HG02759 (cell line): ENCODE measurements at regions not wholly inside any gene's neighbourhood (a gene's known extent, or its start where the extent isn't known, plus 50 kb on each side); places are given as distances from the start of the nearest gene placed in this dataset.
"Not testable (repeated sequence)": the region's sequence is repeated elsewhere in the genome, so short reads cannot be mapped to it uniquely, and the experiment has no call there.

Experiments used
- ATAC-seq: cut with Tn5 transposase; IDR thresholded peaks from one replicate; pipeline ENCODE4 v1.9.1; 2021; ENCODE audit warnings: mild to moderate bottlenecking, moderate library complexity; ENCODE audit not compliant: unreplicated experiment

DNA sequence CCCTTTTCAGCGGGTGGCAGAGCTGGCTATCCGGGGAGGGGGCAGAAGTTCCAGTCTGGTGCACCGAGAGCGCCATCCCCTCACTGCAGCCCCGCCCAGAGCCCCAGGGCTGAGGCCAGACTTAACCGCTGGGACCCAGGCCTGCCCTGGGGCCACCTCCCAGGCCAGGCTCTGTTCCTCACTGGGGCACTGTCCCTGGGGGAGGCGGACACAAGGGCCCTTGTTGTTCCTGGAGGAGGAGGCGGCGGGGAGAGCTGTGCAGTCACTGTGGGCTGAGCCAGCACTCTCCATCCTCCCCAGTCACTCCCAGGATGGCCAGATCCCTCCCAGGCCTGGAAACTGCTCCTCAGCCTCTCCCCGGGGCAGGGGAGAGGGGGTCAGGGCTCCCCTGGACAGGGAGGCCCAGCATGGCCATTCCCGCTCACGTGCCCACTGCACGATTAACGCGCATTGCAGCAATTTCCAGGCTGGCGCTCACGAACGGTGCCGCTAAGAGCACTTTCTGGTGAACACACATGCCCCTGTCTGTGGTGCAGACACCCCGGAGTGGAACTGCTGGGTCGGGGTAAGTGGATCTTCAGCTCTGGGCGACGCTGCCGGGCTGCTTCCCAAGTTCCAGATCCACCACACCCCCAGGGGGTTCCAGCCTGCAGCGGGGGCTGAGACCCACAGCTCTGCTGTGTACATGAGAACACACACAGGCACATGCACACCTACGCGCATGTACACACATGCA lies 89.8 kb upstream of the SFSWAP start:
- ATAC-seq, result no peak

DNA sequence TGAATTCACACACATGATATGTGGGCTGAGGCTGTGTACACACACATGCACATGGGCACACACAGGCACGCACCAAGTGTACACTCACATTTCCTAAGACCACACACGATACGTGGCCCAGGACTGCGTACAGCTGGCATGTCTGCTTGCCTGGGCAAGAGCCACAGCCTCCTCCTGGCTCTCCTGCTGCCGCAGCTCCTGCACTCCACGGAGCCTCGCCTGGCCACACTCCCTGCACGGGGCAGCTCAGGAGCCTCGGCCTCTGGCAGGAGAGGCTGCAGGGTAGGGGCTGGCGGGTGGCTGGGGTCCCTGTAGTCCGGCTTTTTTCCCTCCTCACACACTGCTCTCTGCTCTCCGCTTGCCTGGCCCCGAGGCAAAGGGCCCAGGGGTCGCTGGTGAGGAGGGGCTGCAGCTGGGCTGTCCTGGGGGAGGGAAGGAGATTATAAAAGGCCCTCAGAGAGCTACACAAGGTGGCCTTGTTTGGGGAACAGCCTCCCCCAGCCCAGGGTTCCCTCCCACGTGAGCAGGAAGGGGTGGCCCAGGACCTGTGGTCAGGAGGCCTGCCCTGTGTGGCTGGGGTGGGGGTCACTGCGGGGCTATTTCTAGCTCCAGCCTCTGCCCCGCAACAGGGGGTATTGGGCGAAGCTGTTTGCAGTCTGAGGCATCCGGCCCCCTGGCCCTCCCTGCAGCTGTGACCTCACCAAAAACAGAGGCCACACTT lies 89.0 kb upstream of the SFSWAP start:
- no peak for ATAC-seq

DNA sequence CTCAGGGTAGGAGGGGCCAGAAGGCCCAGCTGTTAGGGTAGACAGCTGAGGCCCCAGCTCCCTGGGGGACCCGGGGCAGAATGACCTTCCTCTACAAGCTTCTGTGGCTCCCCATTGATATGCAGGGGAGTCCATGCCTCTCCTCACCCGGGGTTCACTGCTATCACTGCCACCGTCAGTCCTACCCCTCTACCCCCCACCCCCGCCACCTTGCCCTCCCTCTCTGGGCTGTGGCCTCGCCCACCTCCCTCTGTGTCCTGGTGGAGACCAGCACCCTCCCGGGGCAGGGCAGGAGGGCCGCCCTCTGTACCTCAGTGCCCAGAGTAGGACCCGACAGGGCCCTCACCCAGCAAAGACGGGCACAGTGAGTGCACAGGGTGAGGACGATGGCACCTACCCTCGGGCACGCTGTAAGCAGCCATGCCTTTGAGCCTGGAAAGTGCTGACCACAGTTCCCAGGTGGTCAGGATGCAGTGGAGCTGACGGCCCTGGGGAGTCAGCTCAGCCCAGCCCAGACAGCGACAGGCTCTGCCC lies 88.4 kb upstream of the SFSWAP start:
- no peak for ATAC-seq

DNA sequence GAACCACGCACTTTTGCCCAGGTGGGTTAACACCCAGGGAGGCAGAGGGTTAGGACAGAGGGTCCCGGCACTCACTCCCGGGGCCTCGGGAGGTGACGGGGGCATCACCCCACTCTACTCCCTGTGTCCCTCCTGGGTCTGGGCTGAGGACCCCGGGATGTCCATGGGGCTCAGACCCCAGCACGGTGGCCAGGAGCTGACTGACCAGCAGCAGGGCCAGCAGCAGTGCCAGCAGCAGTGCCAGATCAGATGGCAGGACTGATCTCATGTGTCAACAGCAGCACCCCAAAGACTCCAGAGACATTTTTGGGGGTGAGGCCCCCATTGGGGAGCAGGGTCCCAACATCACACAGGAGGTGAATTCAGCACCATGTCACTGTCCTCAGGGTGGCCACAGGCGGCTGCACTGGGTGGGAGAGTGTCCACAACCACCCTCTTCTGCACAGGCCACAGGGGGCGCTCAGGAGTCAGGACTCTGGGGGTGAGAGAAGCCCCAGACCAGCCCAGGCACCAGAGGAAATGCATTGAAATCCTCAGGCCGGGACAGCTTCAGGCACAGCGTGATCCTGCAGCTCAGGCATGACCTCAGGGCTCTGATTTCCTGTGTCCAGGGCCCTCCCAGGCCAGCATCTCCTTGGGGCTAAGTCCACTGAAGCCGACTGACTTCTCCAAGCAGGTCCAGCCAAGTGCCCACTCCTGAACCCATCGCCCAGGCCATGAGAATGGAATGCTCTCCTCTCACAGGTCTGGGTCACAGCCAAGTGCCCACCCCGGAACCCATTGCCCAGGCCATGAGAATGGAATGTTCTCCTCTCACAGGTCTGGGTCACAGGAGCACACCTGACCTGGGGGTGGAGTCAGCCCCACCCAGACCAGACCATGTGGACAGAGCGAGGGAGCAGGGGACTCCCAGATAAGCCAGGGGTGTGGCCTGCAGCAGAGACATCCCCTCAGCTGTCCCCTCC lies 87.2 kb upstream of the SFSWAP start:
- not testable (repeated sequence) for ATAC-seq

DNA sequence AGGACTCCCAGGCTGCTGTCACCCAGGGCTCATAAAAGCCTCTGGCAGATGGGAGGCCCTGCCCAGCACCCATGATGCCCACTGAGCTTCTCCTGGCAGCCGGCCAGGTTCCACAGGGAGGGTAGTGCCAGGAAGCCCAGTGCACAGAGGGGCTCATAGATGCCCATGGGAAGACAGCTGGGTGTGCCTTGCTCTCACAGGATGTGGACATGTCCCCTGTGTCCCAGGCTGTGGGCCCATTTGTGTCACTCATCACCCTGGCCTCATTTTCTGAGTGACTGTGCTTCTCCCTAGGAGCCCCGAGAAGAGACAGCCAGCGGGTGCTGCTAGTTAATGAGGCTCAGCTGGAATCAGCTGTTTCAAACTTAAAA lies 86.5 kb upstream of the SFSWAP start:
- not testable (repeated sequence) for ATAC-seq

DNA sequence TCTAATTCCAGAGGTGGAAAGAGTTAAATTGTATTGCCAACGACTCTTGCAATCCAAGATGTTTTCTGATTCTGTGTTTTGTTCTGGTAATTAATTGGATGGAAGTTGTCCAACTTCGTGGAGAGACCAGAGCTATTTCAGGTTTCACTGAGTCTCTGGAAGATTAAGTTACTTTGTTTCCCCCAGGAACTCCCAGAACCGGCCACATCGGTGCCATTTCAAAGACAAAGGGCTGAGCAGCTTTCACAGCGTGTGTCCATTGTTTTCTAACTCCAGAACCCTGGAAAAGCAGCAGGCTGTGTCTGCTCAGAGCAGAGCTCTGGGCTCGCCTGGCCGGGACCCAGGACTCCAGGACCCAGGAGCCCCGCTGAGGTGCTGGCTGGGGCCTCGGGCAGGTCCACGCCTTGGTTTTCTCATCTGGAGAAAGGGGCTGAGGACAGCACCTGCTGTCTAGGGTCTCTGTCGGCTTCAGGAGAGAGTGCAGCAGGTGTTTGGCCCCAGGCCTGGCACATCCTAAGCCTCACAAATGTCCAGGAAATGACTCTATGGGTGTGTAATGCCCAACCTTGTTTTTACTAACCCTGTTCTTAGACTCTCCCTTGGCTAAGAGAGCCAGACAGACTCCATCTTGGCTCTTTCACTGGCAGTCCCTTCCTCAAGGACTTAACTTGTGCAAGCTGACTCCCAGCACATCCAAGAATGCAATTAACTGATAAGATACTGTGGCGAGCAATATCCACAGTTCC lies 86.0 kb upstream of the SFSWAP start:
- not testable (repeated sequence) for ATAC-seq

DNA sequence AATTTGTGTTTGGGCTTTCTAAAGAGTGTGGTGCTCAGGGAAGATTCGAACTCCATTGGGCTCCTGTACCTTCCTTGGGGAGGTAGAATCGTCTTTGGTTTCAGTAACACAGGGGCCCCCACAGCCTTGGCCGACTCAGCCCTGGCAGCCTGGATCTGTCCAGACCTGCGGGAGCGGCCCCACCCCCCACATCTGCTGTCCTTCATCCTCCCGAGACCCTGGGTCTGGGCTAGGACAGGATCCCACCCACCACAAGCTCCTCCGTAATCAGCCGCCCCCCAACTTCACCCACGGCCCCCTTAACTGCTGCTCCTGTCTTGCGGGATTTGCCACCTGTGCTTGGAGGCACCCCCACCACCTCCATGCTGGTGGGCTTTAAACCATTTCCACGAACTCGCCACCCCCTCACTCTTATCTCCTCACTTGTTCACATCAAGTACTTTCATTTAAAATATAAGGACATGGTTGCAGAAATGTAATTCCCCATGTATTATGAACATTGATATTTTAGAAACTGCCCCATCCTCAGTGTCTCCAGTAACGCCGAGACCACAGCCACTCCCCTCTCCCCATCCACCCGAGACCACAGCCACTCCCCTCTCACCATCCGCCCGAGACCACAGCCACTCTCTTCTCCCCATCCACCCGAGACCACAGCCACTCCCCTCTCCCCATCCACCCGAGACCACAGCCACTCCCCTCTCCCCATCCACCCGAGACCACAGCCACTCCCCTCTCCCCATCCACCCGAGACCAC lies 84.7 kb upstream of the SFSWAP start:
- ATAC-seq, result not testable (repeated sequence)

DNA sequence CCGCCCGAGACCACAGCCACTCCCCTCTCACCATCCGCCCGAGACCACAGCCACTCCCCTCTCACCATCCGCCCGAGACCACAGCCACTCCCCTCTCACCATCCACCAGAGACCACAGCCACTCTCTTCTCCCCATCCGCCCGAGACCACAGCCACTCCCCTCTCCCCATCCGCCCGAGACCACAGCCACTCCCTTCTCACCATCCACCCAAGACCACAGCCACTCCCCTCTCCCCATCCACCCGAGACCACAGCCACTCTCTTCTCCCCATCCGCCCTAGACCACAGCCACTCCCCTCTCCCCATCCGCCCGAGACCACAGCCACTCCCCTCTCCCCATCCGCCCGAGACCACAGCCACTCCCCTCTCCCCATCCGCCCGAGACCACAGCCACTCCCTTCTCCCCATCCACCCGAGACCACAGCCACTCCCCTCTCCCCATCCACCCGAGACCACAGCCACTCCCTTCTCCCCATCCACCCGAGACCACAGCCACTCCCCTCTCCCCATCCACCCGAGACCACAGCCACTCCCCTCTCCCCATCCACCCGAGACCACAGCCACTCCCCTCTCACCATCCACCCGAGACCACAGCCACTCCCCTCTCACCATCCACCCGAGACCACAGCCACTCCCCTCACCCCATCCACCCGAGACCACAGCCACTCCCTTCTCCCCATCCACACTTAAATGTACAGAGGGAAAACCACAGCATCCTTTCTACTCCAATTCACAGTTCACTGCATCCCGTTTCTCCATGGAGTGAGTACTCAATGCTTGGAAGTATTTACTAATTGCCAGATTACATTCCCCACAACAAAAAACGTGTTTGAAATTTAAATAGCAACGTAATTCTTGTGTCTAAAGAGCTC lies 83.5 kb upstream of the SFSWAP start:
- ATAC-seq, result not testable (repeated sequence)

DNA sequence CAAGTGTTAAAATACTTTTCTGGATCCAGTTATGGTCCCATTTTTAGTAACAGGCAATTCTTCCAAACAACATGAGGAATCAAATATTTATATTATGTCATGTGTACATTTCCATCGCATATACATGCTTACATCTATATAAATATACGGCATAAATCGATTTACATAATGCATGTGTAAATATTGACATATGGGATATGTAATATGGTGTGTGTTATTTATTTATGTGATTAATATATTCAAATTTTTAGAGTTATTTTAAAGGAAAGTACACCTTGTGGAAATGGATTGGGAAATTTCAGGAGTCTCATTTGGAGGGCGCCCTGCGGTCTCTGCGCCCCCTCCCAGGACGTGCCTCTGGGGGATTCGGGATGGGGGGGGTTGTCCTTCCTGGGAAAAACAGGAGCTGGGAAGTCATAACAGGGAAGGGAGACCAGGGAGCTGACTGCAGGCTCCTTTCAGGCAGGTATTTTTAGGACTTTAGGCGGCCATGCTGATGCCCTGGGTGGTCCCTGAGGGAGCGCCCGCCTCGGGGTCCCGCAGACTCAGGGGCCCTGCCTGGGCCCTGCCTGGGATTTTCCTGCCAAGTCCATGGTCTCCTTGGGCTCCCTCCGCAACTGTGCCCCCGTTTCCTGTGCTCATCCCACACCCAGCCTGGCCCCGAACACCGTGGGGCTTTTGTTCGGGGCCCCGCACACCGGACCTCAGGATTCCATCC lies 82.7 kb upstream of the SFSWAP start:
- no peak for ATAC-seq

DNA sequence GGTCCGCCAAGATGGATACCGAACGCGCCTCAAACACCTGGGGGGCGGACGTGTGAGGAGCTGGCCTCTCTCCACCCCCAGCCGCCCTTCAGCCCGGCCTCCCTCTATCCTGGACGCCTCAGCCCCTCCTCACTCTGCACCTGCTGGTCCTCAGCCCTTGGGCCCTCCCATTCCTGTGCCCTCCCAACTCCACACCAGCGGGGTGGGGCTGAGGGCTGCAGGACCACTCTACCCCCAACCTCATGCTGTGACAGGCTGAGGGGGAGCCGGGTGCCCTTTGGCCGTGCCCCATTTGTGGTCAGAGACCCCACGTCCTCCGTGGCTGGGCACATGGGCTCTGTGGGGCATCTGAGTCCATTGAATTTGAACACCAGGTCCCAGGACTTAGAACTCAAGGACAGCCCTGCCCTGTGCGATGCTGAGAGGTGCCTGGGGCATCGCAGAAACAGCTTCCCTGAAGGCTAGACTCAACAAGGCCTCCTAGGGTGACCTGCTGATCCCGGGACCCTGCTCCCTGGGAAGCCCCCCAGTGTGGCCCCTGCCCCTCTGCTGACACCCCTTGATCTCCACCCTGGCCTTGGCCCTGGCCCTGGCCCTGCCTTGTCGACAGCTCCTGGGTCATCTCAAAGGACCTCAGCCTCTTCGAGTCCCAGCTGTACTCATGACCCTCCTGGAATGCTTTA lies 82.0 kb upstream of the SFSWAP start:
- no peak for ATAC-seq

DNA sequence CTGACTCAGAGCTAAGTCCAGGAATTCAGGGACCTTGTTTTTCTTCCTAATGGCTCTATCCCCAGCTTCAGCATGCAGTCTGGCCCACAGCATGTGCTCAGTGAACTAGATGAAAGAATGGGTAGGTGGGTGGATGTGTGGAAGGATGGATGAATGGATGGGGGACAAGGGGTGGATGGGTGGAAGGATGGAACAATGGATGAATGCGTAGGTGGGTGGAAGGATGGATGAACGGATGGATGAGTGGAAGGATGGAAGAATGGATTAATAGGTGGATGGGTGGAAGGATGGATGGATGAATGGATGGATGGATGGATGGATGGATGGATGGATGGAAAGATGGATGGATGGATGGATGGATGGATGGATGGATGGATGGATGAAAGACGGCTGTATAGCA lies 79.7 kb upstream of the SFSWAP start:
- ATAC-seq, result no peak

DNA sequence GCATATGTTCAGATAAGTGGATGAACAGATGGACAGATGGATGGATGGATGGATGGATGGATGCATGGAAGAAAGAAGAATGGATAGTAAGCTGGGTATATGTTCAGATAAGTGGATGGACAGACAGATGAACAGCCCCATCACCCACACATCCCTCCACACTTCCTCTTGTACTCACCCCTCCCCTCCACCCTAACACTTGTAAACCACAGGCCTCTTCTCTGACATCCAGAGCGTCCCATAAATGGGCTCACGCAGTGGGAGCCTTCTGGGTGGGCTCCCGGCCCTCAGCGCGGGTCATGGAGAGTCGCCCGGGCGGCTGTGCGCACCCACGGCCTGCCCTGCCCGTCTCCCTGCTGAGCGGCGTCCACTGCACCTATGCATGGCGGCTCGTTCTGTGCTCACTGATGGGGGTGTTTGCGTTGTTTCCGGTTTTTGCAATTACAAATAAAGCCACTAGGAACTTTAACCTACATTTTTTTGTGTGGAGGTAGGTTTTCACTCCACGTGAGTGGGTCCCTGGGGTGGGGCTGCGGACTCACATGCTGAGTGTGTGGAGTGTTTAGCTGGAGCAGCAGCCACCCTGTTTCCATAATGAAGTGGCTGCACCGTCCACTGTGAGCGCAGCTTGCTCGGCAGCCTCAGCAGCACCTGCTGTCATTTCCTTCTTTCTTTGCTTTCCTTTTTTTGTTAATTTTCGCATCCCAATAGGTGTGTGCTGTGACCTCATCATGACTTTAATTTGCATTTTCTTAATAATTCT lies 78.8 kb upstream of the SFSWAP start:
- not testable (repeated sequence) for ATAC-seq

DNA sequence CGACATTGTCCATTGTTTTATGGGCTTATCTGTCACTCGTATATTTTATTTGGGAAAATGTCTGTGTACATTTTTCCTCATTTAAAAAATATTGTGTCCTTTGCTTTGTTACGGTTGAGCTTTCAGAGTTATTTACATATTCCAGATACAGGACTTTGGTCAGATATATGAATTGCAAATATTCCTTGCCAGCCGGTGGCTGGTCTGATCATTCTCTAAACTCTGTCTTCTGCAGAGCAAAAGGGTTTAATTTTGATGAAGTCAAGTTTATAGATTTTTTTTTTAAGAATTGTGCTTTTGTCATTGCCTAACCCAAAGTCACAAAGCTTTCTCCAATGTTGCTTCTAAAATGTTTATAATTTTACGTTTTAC lies 78.3 kb upstream of the SFSWAP start:
- ATAC-seq, result not testable (repeated sequence)

DNA sequence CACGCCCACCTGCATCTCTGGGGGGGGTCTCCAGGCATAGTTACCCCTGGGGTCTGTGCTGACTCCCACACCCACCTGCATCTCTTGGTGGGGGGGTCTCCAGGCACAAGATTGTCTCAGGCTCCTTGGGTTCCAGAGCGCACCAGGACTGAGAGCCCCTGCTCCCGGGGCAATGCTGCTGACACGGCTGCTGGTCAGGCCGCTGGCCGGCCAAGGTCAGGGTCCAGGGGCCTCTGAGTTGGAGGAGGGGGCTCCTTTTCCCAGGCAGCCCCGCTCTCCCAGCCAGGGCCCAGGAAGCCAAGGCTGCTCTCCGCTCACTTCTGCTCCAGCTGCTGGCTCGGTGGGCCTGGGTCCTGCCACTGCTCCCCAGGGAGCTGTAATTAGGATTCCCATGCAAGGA lies 77.3 kb upstream of the SFSWAP start:
- not testable (repeated sequence) for ATAC-seq

DNA sequence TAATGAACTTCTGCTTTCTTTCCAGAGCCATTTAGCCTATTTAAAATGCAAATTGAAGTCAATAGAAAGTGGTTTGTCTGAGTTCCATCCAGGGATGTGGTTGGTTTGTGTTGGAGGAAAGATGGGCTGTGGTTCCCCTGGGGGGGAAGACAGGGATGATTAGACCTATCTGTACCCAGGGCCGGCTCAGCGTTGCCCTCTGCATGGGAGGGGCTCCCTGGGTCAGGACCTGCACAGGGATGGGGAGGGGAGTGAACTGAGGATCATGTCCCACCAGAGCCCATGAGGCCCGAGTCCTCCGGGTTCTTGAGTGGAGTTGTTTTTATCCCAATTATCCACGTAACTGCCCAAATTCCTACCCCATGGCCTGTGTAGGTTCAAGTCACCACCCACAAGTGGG lies 76.9 kb upstream of the SFSWAP start:
- ATAC-seq, result no peak

DNA sequence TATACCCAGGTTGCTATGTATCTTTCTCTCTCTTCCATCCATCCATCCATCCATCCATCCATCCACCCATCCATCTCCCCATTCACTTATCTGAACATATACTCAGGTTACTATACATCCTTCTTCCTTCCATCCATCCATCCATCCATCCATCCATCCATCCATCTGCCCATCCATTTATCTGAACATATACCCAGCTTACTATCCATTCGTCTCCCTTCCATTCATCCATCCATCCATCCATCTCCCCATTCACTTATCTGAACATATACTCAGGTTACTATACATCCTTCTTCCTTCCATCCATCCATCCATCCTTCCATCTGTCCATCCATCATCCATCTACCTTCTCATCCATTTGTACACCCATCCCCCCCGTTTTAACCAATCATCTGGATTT lies 75.9 kb upstream of the SFSWAP start:
- not testable (repeated sequence) for ATAC-seq
